CD4-positive, alpha-beta T cell treated with Interleukin-6 for 4 hours (primary cell): ENCODE measurements at regions not wholly inside any gene's neighbourhood (a gene's known extent, or its start where the extent isn't known, plus 50 kb on each side); places are given as distances from the start of the nearest gene placed in this dataset.

Source experiments
- DNase-seq: peaks from one replicate; pipeline ENCODE4 v3.0.0-alpha.2; 2020; ENCODE audit warnings: mixed read lengths

DNA sequence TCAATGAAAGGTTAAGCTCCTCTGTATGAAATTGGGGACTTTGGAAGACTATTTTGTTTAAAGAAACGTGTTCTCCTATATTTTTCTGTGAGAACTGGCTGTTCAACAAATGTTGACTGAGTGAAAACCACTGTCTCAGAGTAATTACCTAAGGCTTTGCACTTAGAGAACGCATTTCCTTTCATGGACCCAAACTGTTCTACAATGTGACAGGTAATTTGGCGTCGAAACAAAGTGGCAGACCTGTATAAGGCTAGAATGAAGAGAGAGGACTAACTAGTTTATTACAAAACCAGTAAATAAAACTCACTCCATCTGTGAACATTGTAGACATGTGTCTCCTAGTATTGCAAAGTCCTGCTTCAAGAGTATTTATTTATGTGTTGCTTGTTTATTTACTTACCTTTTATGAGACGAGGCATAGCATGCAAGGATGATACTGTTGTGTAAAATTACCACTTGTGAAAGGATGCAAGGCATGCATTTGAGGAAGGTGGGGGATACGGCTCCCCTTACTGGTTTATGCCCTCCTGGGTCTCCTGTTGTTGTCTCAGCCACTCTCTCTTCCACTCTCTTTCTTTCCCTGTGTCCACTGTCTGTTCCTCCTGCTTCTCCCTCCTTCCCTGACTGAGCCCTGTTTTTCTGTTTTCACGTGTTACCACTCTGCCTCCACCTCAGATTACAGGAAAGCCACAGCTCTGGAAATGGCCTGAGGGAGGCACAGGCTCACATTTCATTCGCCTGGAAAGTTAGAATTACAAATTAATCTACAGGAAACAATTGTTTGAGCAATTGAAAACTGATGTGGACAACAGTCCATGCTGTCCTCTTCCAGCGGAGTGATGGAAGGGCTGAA is 444.0 kb upstream of the ZNF608 start:
- no peak for DNase-seq

DNA sequence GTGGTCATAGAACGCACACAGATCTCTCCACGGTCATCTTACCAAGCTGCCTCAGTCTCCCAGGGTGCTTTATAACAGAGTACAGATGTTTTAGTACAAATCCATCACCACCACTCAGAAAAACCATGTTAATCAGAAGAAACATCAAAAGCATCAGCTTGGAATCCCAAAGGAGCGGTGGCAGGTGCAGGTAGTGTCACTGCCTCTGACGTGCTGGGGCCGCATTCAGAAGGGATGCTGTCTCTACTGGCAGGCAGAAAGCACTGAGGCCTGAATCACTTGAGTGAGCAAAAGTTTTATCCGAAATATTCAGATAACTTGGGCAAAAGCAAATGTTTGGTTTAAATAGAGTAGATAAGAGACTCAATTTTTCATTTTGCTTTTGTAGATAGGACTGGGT is 448.4 kb upstream of the ZNF608 start:
- no peak for DNase-seq

- DNase-seq: no peak
Observed at GRCh38 chr5:125196481-125197111, 450.2 kb upstream of the ZNF608 start.

DNA sequence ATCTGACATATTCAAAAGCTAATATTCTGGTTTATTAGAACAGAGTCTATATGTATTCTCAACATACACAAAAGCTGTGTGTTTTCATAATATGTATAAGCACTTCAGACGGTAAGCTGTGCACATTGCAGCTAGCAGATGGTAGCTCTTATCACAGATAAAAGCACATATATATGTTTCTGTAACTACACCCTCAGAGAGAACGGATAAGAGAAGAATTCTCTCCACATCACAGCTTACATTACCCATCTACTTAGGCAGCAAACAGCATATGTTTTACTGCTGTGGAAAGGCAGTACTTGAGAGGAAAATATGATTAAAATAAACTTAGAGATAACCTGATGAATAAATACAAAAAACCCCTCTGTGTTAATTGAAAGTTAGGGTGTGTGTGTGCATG is 450.9 kb upstream of the ZNF608 start:
- no peak for DNase-seq

- no peak for DNase-seq
Observed at GRCh38 chr5:125198270-125198974, 452.0 kb upstream of the ZNF608 start.

GRCh38 chr5:125199373-125199772 is 452.9 kb upstream of the ZNF608 start:
- no peak for DNase-seq

DNA sequence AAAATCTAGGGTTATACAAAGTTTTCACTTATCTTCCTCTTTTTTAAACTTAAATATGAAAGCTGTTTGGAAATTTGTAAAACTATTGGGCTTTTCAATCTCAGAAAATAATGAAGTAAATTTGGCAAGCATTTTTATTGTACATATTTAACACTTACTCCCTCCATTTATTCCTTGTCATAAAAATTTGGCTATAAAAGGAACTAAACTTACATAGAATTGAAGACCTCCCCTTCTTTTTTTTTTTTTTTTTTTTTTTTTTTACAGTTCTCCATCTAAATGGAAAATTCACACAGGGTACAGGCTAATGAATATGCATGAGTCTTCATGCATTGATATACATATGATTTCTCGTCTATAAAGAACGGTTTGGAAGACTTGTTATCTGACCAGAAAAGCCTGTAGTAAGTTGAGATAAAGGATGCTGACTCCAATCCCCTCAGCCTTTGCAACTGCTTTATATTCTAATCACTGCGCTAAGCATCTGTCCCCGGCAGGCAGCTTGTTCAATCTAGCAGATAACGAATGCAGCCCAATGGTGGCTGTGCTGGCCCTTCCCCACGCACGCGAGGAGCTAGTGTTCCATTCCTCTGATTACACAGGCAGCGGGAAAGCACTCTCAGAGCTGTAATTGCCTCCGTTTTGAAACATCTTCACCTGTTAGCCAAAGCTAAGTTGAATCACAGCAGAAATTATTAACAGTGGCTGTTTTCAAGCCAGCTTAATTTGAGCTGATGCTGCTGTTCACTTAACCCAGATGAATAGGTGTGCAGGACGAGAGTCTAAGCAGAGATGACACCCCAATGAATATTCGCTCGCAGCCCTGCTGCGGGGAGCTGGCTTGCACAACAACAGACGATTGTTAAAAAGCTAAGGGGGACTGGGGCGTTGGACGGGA is 453.8 kb upstream of the ZNF608 start:
- no peak for DNase-seq

- DNase-seq: no peak
Observed at GRCh38 chr5:125200866-125201373, 454.5 kb upstream of the ZNF608 start.

- DNase-seq: no peak
Observed at GRCh38 chr5:125201446-125202052, 455.1 kb upstream of the ZNF608 start.

- DNase-seq: no peak
Observed at GRCh38 chr5:125202353-125202752, 455.9 kb upstream of the ZNF608 start.

GRCh38 chr5:125202871-125203438 is 456.5 kb upstream of the ZNF608 start:
- no peak for DNase-seq

DNA sequence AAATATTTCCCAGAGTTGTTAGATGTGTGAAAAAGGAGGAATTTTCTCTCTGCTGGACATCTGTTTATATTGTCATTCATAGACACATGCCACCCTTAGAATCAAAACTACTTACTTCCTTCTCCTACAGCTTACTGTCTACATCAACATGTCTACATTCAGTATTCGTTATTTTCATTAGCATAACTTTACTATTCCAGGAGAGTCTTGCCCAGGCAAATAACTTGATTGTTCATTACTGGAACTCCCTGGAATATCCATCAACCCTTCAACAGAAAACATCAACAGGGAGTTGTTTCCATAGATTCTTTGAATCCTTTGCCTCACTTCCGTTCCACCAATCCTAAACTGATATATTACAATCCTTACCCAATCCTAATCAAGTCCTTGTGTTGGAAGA is 457.5 kb upstream of the ZNF608 start:
- no peak for DNase-seq

DNA sequence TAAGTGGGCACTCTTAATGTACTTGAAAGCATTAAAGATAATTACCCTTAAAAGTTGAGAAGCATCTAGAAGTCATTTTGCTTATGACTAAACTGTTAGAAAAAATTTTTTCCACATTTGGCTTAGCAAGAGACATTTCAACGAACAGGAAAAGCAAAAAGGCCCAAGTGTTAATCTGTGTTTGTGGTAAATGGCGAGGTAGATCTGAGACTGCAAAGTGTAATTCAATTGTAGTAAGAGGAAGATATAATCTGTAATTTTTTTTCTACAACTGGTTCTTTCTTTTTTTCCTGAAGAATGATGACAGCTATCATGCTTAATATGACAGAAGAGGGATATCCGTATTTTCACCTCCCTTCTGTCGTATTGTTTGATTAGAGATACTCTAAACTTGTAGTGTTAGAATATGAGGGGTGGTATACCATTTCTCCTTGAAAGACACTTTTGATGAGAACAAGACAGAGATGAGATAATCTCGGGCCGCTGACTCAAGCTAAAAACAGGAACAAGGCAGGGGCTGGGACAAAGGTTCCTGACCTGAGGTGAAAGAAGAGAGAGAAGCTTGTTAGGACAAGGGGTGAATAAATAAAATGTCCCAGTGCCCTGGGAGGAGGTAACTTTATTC is 459.3 kb upstream of the ZNF608 start:
- no peak for DNase-seq

- DNase-seq: no peak
Observed at GRCh38 chr5:125207856-125208255, 461.4 kb upstream of the ZNF608 start.

DNA sequence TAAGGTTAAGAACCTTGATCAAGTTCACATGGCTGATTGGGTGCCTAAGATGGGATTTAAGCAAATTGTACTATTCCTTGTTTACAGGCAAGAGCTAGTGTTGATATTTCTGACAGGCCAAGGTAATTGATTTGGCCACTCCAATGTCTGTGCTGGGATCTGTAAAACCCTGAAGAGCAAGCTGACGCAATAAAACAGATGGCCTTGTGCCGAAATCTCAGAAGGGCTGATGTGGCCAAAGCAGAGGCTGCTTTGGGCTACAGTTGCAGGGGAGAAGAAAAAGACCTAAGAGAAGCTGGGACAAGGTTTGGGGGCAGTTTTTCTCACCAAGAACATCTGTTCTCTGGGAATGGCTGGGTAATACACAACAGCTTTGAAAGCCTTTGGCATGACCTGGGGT is 463.2 kb upstream of the ZNF608 start:
- DNase-seq: no peak

- DNase-seq: no peak
Observed at GRCh38 chr5:125210242-125210947, 464.0 kb upstream of the ZNF608 start.

DNA sequence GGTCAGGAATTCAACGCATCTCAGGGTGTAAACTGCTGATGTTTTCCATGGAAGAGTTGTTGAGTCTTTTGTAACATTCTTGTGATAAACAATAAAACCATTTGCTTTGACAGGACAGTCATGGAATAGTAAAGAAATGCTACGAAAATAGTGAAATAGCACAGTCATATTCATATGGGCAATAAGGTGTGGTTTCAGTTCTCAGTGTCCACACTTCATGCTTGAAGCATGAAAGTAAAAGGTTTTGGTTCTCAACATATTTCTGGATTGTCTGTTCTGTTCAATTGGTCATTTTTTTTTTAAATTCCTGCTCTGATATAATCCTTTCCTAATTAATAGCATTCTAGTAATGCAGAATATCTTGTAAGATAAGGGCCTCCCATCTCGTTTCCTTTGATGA is 467.6 kb upstream of the ZNF608 start:
- DNase-seq: no peak

DNA sequence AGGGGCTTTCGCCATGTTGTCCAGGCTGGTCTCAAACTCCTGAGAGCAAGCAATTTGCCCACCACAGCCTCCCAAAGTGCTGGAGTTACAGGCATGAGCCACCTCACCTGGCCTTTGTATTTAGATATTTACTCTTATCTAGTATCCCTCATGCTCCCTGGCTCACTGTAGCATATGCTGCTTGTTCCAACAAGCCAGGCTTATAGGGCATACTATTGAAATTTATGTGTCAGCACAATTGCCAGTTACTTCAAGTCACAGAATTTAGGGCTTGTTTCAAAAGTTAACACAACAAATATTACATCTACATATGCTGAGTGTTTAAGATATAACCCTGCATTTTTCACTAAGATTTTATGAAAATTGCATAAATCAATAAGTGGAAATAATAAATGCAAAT is 469.2 kb upstream of the ZNF608 start:
- no peak for DNase-seq

- no peak for DNase-seq
Observed at GRCh38 chr5:125219710-125220109, 473.3 kb upstream of the ZNF608 start.

GRCh38 chr5:125220284-125220683 is 473.8 kb upstream of the ZNF608 start:
- DNase-seq: no peak
